SK-N-SH treated with all-trans-retinoic acid at 6 μM for 48 hours (cell line): ENCODE measurements at regions not wholly inside any gene's neighbourhood (a gene's known extent, or its start where the extent isn't known, plus 50 kb on each side); places are given as distances from the start of the nearest gene placed in this dataset.

Experiments
- ATAC-seq: fragments of 200-7000 bp; cut with Tn5 transposase; 3 replicates; pipeline ENCODE4 v1.9.1; 2020; ENCODE audit warnings: mild to moderate bottlenecking, moderate library complexity
- ARNTL ChIP-seq: fragments of 450-650 bp; formaldehyde crosslinking; IDR thresholded peaks from 2 replicates; pipeline ENCODE4 v1.5.0; 2020; ENCODE audit warnings: low read depth, mild to moderate bottlenecking, moderate library complexity, borderline replicate concordance
- BACH2 ChIP-seq: fragments of 250-450 bp; sonication (Bioruptor Pico); IDR thresholded peaks from 2 replicates; pipeline ENCODE4 v1.9.0; 2021; ENCODE audit warnings: mild to moderate bottlenecking, borderline replicate concordance
- CSDC2 ChIP-seq: fragments of 250-450 bp; sonication (Bioruptor Pico); IDR thresholded peaks from 2 replicates; pipeline ENCODE4 v1.5.0; 2020; ENCODE audit warnings: mild to moderate bottlenecking, moderate library complexity
- ESRRG ChIP-seq: fragments of 250-450 bp; sonication (Bioruptor Pico); IDR thresholded peaks from 2 replicates; pipeline ENCODE4 v1.6.1; 2021; ENCODE audit warnings: mild to moderate bottlenecking
- GLIS3 ChIP-seq: fragments of 250-450 bp; sonication (Bioruptor Pico); IDR thresholded peaks from 2 replicates; pipeline ENCODE4 v1.5.0; 2020; ENCODE audit warnings: mild to moderate bottlenecking, moderate library complexity
- ISL1 ChIP-seq: fragments of 250-450 bp; sonication (Bioruptor Pico); IDR thresholded peaks from 2 replicates; pipeline ENCODE4 v2.1.2; 2022; ENCODE audit warnings: mild to moderate bottlenecking, moderate library complexity
- OSR1 ChIP-seq: fragments of 250-450 bp; sonication (Bioruptor Pico); IDR thresholded peaks from 2 replicates; pipeline ENCODE4 v1.8.0; 2022; ENCODE audit warnings: moderate library complexity, mild to moderate bottlenecking, inconsistent platforms
- PPARA ChIP-seq: fragments of 250-450 bp; sonication (Bioruptor Pico); IDR thresholded peaks from 2 replicates; pipeline ENCODE4 v1.5.0; 2020; ENCODE audit warnings: mild to moderate bottlenecking, borderline replicate concordance
- RARB ChIP-seq: fragments of 250-450 bp; sonication (Bioruptor Pico); IDR thresholded peaks from 2 replicates; pipeline ENCODE4 v1.8.0; 2021; ENCODE audit warnings: mild to moderate bottlenecking, moderate library complexity
- SNAI2 ChIP-seq: fragments of 250-450 bp; sonication (Bioruptor Pico); IDR thresholded peaks from 2 replicates; pipeline ENCODE4 v1.5.0; 2020; ENCODE audit warnings: mild to moderate bottlenecking, moderate library complexity
- TCF4 ChIP-seq: fragments of 250-450 bp; sonication (Bioruptor Pico); IDR thresholded peaks from 2 replicates; pipeline ENCODE4 v1.8.0; 2021; ENCODE audit warnings: mild to moderate bottlenecking, moderate library complexity, borderline replicate concordance
- TOX ChIP-seq: fragments of 250-450 bp; sonication (Bioruptor Pico); IDR thresholded peaks from 2 replicates; pipeline ENCODE4 v1.8.0; 2021; ENCODE audit warnings: mild to moderate bottlenecking, moderate library complexity, borderline replicate concordance
- ZC3H10 ChIP-seq: fragments of 250-450 bp; sonication (Bioruptor Pico); IDR thresholded peaks from 2 replicates; pipeline ENCODE4 v1.5.1; 2021; ENCODE audit warnings: mild to moderate bottlenecking, moderate library complexity
- ZFP30 ChIP-seq: fragments of 450-650 bp; formaldehyde crosslinking; IDR thresholded peaks from 2 replicates; pipeline ENCODE4 v1.5.0; 2022; ENCODE audit warnings: mild to moderate bottlenecking, moderate library complexity
- ZNF565 ChIP-seq: fragments of 450-650 bp; formaldehyde crosslinking; conservative IDR thresholded peaks from 2 replicates; pipeline ENCODE4 v1.5.0; 2020; ENCODE audit warnings: low read depth, mild to moderate bottlenecking, moderate library complexity
- ZNF8 ChIP-seq: fragments of 450-650 bp; formaldehyde crosslinking; IDR thresholded peaks from 2 replicates; pipeline ENCODE4 v1.5.0; 2020; ENCODE audit warnings: mild to moderate bottlenecking, moderate library complexity
- TF ChIP-seq, protein P1 (sequence below): fragments of 250-450 bp; sonication (Bioruptor Pico); IDR thresholded peaks from 2 replicates; pipeline ENCODE4 v1.5.1; 2021; ENCODE audit warnings: mild to moderate bottlenecking, moderate library complexity
- TF ChIP-seq, protein P2 (sequence below): fragments of 250-450 bp; sonication (Bioruptor Pico); IDR thresholded peaks from 2 replicates; pipeline ENCODE4 v1.5.1; 2020; ENCODE audit warnings: low read depth, mild to moderate bottlenecking, moderate library complexity
- TF ChIP-seq, protein P3 (sequence below): fragments of 250-450 bp; sonication (Bioruptor Pico); IDR thresholded peaks from 2 replicates; pipeline ENCODE4 v1.5.0; 2020; ENCODE audit warnings: mild to moderate bottlenecking, moderate library complexity
- TF ChIP-seq, protein P4 (sequence below): fragments of 250-450 bp; sonication (Bioruptor Pico); IDR thresholded peaks from 2 replicates; pipeline ENCODE4 v1.8.0; 2020; ENCODE audit warnings: mild to moderate bottlenecking, moderate library complexity, borderline replicate concordance
- TF ChIP-seq, protein P5 (sequence below): fragments of 250-450 bp; sonication (Bioruptor Pico); IDR thresholded peaks from 2 replicates; pipeline ENCODE4 v1.8.0; 2021; ENCODE audit warnings: low read depth, mild to moderate bottlenecking, moderate library complexity, borderline replicate concordance

DNA sequence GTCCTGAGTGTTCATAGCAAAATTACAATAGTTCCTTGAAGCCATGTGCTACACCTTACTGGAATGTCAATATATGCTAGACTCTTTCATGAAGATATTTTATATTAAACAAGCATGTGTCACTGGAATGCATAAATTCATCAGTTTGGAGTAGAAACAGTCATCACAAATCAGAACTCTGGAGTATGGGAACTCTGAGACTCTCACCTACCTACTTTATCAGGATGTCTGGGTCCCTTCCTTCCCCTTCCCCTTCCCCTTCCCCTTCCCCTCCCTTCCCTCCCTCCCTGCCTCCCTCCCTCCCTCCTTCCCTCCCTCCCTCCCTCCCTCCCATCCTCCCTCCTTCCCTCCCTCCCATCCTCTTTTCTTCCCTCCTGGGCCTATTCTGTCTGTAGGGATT lies 144.7 kb upstream of the PEX5L start:
- TF ChIP-seq ESRRG = no peak
- no peak for TF ChIP-seq PPARA (CRISPR knock-in tag)
- no peak for TF ChIP-seq ARNTL (CRISPR knock-in tag)
- TF ChIP-seq, protein P1, sequence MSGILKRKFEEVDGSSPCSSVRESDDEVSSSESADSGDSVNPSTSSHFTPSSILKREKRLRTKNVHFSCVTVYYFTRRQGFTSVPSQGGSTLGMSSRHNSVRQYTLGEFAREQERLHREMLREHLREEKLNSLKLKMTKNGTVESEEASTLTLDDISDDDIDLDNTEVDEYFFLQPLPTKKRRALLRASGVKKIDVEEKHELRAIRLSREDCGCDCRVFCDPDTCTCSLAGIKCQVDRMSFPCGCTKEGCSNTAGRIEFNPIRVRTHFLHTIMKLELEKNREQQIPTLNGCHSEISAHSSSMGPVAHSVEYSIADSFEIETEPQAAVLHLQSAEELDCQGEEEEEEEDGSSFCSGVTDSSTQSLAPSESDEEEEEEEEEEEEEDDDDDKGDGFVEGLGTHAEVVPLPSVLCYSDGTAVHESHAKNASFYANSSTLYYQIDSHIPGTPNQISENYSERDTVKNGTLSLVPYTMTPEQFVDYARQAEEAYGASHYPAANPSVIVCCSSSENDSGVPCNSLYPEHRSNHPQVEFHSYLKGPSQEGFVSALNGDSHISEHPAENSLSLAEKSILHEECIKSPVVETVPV (CRISPR knock-in tag) = no peak
- TF ChIP-seq, protein P2, sequence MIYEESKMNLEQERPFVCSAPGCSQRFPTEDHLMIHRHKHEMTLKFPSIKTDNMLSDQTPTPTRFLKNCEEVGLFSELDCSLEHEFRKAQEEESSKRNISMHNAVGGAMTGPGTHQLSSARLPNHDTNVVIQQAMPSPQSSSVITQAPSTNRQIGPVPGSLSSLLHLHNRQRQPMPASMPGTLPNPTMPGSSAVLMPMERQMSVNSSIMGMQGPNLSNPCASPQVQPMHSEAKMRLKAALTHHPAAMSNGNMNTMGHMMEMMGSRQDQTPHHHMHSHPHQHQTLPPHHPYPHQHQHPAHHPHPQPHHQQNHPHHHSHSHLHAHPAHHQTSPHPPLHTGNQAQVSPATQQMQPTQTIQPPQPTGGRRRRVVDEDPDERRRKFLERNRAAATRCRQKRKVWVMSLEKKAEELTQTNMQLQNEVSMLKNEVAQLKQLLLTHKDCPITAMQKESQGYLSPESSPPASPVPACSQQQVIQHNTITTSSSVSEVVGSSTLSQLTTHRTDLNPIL (CRISPR knock-in tag) = no peak
- TF ChIP-seq BACH2 (CRISPR knock-in tag) = no peak
- TF ChIP-seq ZFP30 (CRISPR knock-in tag) = no peak
- TF ChIP-seq TCF4 = no peak
- TF ChIP-seq OSR1 (CRISPR knock-in tag) = no peak
- TF ChIP-seq ZC3H10 (CRISPR knock-in tag) = no peak
- TF ChIP-seq ISL1 (CRISPR knock-in tag) = no peak
- TF ChIP-seq GLIS3 = no peak
- TF ChIP-seq, protein P3, sequence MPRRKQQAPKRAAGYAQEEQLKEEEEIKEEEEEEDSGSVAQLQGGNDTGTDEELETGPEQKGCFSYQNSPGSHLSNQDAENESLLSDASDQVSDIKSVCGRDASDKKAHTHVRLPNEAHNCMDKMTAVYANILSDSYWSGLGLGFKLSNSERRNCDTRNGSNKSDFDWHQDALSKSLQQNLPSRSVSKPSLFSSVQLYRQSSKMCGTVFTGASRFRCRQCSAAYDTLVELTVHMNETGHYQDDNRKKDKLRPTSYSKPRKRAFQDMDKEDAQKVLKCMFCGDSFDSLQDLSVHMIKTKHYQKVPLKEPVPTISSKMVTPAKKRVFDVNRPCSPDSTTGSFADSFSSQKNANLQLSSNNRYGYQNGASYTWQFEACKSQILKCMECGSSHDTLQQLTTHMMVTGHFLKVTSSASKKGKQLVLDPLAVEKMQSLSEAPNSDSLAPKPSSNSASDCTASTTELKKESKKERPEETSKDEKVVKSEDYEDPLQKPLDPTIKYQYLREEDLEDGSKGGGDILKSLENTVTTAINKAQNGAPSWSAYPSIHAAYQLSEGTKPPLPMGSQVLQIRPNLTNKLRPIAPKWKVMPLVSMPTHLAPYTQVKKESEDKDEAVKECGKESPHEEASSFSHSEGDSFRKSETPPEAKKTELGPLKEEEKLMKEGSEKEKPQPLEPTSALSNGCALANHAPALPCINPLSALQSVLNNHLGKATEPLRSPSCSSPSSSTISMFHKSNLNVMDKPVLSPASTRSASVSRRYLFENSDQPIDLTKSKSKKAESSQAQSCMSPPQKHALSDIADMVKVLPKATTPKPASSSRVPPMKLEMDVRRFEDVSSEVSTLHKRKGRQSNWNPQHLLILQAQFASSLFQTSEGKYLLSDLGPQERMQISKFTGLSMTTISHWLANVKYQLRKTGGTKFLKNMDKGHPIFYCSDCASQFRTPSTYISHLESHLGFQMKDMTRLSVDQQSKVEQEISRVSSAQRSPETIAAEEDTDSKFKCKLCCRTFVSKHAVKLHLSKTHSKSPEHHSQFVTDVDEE (CRISPR knock-in tag) = no peak
- no peak for ATAC-seq

DNA sequence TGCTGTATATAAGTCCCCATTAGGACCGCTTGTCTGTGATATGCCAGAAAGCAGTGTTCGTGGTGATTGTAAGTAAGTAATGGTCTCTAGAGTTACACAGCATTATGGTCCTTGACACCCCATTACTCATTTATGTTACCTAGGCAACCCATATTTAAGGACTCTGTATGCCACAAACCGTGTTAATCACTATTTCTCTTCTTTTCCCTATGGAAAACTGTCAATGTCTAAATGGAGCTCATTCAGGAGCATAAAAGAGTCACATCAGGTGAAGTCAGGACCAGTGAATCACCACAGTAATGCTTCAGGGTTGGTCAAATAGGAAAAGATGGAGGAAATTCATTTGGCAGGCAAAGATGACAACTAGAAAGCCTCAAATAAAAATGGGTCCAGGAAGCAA lies 146.6 kb upstream of the PEX5L start:
- TF ChIP-seq, protein P4, sequence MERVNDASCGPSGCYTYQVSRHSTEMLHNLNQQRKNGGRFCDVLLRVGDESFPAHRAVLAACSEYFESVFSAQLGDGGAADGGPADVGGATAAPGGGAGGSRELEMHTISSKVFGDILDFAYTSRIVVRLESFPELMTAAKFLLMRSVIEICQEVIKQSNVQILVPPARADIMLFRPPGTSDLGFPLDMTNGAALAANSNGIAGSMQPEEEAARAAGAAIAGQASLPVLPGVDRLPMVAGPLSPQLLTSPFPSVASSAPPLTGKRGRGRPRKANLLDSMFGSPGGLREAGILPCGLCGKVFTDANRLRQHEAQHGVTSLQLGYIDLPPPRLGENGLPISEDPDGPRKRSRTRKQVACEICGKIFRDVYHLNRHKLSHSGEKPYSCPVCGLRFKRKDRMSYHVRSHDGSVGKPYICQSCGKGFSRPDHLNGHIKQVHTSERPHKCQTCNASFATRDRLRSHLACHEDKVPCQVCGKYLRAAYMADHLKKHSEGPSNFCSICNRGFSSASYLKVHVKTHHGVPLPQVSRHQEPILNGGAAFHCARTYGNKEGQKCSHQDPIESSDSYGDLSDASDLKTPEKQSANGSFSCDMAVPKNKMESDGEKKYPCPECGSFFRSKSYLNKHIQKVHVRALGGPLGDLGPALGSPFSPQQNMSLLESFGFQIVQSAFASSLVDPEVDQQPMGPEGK (CRISPR knock-in tag) = no peak
- TF ChIP-seq, protein P1 (CRISPR knock-in tag) = no peak
- TF ChIP-seq GLIS3 (no peak), RARB (CRISPR knock-in tag) (no peak), BACH2 (CRISPR knock-in tag) (no peak), SNAI2 (no peak), ISL1 (CRISPR knock-in tag) (no peak), ZNF8 (CRISPR knock-in tag) (no peak), ZNF565 (CRISPR knock-in tag) (no peak), TCF4 (no peak), CSDC2 (no peak), TOX (no peak), ARNTL (CRISPR knock-in tag) (no peak), OSR1 (CRISPR knock-in tag) (no peak), PPARA (CRISPR knock-in tag) (no peak), ZC3H10 (CRISPR knock-in tag) (no peak), ZFP30 (CRISPR knock-in tag) (no peak)
- TF ChIP-seq, protein P5, sequence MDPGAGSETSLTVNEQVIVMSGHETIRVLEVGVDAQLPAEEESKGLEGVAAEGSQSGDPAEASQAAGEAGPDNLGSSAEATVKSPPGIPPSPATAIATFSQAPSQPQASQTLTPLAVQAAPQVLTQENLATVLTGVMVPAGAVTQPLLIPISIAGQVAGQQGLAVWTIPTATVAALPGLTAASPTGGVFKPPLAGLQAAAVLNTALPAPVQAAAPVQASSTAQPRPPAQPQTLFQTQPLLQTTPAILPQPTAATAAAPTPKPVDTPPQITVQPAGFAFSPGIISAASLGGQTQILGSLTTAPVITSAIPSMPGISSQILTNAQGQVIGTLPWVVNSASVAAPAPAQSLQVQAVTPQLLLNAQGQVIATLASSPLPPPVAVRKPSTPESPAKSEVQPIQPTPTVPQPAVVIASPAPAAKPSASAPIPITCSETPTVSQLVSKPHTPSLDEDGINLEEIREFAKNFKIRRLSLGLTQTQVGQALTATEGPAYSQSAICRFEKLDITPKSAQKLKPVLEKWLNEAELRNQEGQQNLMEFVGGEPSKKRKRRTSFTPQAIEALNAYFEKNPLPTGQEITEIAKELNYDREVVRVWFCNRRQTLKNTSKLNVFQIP = no peak
- TF ChIP-seq, protein P3 (CRISPR knock-in tag) = no peak
- TF ChIP-seq, protein P2 (CRISPR knock-in tag) = no peak
- ATAC-seq = no peak
